ENCODE measurements at regions not wholly inside any gene's neighbourhood (a gene's known extent, or its start where the extent isn't known, plus 50 kb on each side); places are given as distances from the start of the nearest gene placed in this dataset.

GRCh38 chr1:58082596-58082995 is 463.9 kb downstream of the OMA1 start:
- no peaks in the 10 kb centered on the region for H3K9me3 ChIP-seq
- H3K36me3 ChIP-seq, result no peaks in the 10 kb centered on the region
- no peaks in the 10 kb centered on the region for H3K4me1 ChIP-seq
- TF ChIP-seq CTCF (IDR thresholded peaks at IDR 0.05) (no peak), POLR2A (IDR thresholded peaks at IDR 0.05) (no peak)
- no peak overlapping the region for H3K4me3 ChIP-seq
- intact Hi-C loops (cut with DNase I), result no loop called here
- H3K27ac ChIP-seq, result no peak overlapping the region
- WGBS (ENCODE audit: insufficient coverage, low coverage, low lambda C conversion rate, missing lambda C conversion rate), result 55% methylated on average over 2 of the region's 5 CpGs
- DNase-seq, result no peak
- no peaks in the 10 kb centered on the region for H3K27me3 ChIP-seq
- no peak for ATAC-seq

GRCh38 chr1:58076258-58076657 is 470.3 kb downstream of the OMA1 start:
- H3K9me3 ChIP-seq, result no peaks in the 10 kb centered on the region
- no peak for DNase-seq
- intact Hi-C loops (cut with DNase I), result no loop called here
- H3K36me3 ChIP-seq, result no peaks in the 10 kb centered on the region
- no peak overlapping the region for H3K4me3 ChIP-seq
- no peak for ATAC-seq
- WGBS (ENCODE audit: insufficient coverage, low coverage, low lambda C conversion rate, missing lambda C conversion rate), result 63% methylated on average over 2 of the region's 2 CpGs
- H3K4me1 ChIP-seq, result peaks cover 0 to 16% (median 0%) of the 10 kb centered on the region in 4 donors
- H3K27ac ChIP-seq, result no peak overlapping the region
- no peak for TF ChIP-seq POLR2A (IDR thresholded peaks at IDR 0.05)
- no peak for TF ChIP-seq CTCF (IDR thresholded peaks at IDR 0.05)
- H3K27me3 ChIP-seq, result no peaks in the 10 kb centered on the region

GRCh38 chr1:58075188-58075578 is 471.3 kb downstream of the OMA1 start:
- intact Hi-C loops (cut with DNase I), result no loop called here
- Histone ChIP-seq H3K4me3 (no peak overlapping the region), H3K27ac (peak overlapping the region in 1 of 3 donors; percentile 26), H3K4me1 (peaks cover 0 to 16% (median 0%) of the 10 kb centered on the region in 4 donors), H3K27me3 (no peaks in the 10 kb centered on the region), H3K9me3 (no peaks in the 10 kb centered on the region), H3K36me3 (no peaks in the 10 kb centered on the region)
- DNase-seq (no peak), ATAC-seq (peak in 3 of 4 donors; percentile 35 to 87 (median 40))
- WGBS (ENCODE audit: insufficient coverage, low coverage, low lambda C conversion rate, missing lambda C conversion rate), result 14% methylated on average over 1 of the region's 1 CpG
- no peak for TF ChIP-seq CTCF (IDR thresholded peaks at IDR 0.05)
- TF ChIP-seq POLR2A (IDR thresholded peaks at IDR 0.05), result no peak

- no peaks in the 10 kb centered on the region for H3K27me3 ChIP-seq
- peaks cover 0 to 16% (median 0%) of the 10 kb centered on the region in 4 donors for H3K4me1 ChIP-seq
- no peak overlapping the region for H3K4me3 ChIP-seq
- intact Hi-C loops (cut with DNase I), result no loop called here
- H3K36me3 ChIP-seq, result no peaks in the 10 kb centered on the region
- TF ChIP-seq CTCF (IDR thresholded peaks at IDR 0.05) (no peak), POLR2A (IDR thresholded peaks at IDR 0.05) (no peak)
- DNase-seq (no peak), ATAC-seq (no peak)
- WGBS (ENCODE audit: insufficient coverage, low coverage, low lambda C conversion rate, missing lambda C conversion rate), result 71% methylated on average over 4 of the region's 4 CpGs
- H3K9me3 ChIP-seq, result no peaks in the 10 kb centered on the region
- no peak overlapping the region for H3K27ac ChIP-seq
Measured at GRCh38 chr1:58072450-58072849, 474.1 kb downstream of the OMA1 start.

GRCh38 chr1:58067082-58067481 is 479.4 kb downstream of the OMA1 start:
- H3K27me3 ChIP-seq, result no peaks in the 10 kb centered on the region
- H3K36me3 ChIP-seq, result no peaks in the 10 kb centered on the region
- TF ChIP-seq POLR2A (IDR thresholded peaks at IDR 0.05), result no peak
- TF ChIP-seq CTCF (IDR thresholded peaks at IDR 0.05), result no peak
- DNase-seq (no peak), ATAC-seq (no peak)
- WGBS (ENCODE audit: insufficient coverage, low coverage, low lambda C conversion rate, missing lambda C conversion rate), result 73% methylated on average over 4 of the region's 4 CpGs
- H3K4me3 ChIP-seq, result no peak overlapping the region
- H3K27ac ChIP-seq, result no peak overlapping the region
- no peaks in the 10 kb centered on the region for H3K9me3 ChIP-seq
- intact Hi-C loops (cut with DNase I), result no loop called here
- H3K4me1 ChIP-seq, result no peaks in the 10 kb centered on the region
